Chondrocyte (in vitro differentiated cells): ENCODE measurements at regions not wholly inside any gene's neighbourhood (a gene's known extent, or its start where the extent isn't known, plus 50 kb on each side); places are given as distances from the start of the nearest gene placed in this dataset.
"Not testable (repeated sequence)": the region's sequence is repeated elsewhere in the genome, so short reads cannot be mapped to it uniquely, and the experiment has no call there.

Source experiments
- DNase-seq: peaks from one replicate; pipeline ENCODE4 v3.0.0; 2021; ENCODE audit warnings: mixed read lengths, low spot score
- H3K27ac Mint-ChIP-seq: one replicate; pipeline ENCODE4 v1.8.0; 2021; ENCODE audit warnings: mild to moderate bottlenecking, moderate library complexity, mixed read lengths; ENCODE audit not compliant: unreplicated experiment
- H3K27me3 Mint-ChIP-seq: 2 replicates; pipeline ENCODE4 v1.8.0; 2021; ENCODE audit warnings: low read depth, mixed read lengths
- H3K36me3 Mint-ChIP-seq: 2 replicates; pipeline ENCODE4 v1.8.0; 2021; ENCODE audit warnings: low read depth, mixed read lengths
- H3K4me1 Mint-ChIP-seq: 2 replicates; pipeline ENCODE4 v1.8.0; 2021; ENCODE audit warnings: low read depth, mild to moderate bottlenecking, mixed read lengths
- H3K4me3 Mint-ChIP-seq: one replicate; pipeline ENCODE4 v1.8.0; 2021; ENCODE audit warnings: mild to moderate bottlenecking, moderate library complexity, mixed read lengths; ENCODE audit not compliant: unreplicated experiment
- H3K9me3 Mint-ChIP-seq: 2 replicates; pipeline ENCODE4 v1.8.0; 2021; ENCODE audit warnings: low read depth, mixed read lengths
- TF ChIP-seq, protein P1 (sequence below): fragments of 200-600 bp; sonication (generic); IDR thresholded peaks from 2 replicates; pipeline ENCODE4 v1.5.0; 2021; ENCODE audit warnings: antibody characterized with exemption, mild to moderate bottlenecking, moderate library complexity

DNA sequence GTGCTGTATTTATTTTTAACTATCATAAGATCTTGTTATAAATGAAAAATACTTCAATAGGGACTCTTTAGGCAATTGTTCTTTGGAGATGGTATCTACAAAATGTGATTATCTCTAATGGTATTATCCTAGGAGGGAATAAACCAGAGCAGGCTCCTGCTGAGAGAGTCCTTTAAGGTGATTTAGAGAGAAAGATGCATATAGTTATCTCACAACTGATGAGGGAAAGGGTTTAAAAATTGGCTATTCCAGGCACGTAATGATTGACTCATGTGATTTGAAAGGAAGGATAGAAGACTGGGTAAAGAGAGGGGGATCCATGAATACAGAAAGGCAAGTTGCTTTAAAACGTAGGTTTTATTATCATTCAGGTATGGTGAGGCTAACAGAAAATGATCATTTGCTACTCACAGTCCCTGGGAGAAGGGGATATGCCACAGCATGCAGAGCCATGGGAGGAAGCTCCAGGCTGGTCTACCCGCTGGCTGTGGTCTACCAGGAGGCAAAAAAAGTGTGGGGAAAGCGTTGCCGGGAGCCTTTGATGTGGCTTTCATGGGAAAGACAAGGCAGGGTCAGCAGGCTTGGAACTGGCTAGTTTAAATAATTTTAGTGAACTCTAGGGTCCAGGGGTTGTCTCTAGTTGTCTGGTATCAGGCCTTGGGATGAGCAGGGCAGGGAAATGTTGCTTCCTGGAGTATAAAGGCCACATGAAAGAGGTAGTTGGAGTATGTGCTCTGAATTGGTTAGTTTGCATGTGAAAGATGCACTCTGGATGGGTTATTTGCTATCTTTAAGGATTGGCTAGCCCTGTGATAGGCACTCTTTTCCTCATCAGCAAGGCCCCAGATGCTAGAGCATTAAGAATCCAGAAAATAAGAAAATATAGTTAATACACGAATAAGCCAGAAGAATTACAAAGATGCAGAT is 798.4 kb upstream of the GRM7 start:
- TF ChIP-seq, protein P1, sequence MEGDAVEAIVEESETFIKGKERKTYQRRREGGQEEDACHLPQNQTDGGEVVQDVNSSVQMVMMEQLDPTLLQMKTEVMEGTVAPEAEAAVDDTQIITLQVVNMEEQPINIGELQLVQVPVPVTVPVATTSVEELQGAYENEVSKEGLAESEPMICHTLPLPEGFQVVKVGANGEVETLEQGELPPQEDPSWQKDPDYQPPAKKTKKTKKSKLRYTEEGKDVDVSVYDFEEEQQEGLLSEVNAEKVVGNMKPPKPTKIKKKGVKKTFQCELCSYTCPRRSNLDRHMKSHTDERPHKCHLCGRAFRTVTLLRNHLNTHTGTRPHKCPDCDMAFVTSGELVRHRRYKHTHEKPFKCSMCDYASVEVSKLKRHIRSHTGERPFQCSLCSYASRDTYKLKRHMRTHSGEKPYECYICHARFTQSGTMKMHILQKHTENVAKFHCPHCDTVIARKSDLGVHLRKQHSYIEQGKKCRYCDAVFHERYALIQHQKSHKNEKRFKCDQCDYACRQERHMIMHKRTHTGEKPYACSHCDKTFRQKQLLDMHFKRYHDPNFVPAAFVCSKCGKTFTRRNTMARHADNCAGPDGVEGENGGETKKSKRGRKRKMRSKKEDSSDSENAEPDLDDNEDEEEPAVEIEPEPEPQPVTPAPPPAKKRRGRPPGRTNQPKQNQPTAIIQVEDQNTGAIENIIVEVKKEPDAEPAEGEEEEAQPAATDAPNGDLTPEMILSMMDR, result no peak
- DNase-seq, result no peak
- H3K27ac Mint-ChIP-seq, result no peak overlapping the region
- H3K36me3 Mint-ChIP-seq, result no peaks in the 10 kb centered on the region
- peaks cover 9% of the 10 kb centered on the region for H3K9me3 Mint-ChIP-seq
- no peaks in the 10 kb centered on the region for H3K4me1 Mint-ChIP-seq
- H3K4me3 Mint-ChIP-seq, result no peak overlapping the region
- no peaks in the 10 kb centered on the region for H3K27me3 Mint-ChIP-seq

DNA sequence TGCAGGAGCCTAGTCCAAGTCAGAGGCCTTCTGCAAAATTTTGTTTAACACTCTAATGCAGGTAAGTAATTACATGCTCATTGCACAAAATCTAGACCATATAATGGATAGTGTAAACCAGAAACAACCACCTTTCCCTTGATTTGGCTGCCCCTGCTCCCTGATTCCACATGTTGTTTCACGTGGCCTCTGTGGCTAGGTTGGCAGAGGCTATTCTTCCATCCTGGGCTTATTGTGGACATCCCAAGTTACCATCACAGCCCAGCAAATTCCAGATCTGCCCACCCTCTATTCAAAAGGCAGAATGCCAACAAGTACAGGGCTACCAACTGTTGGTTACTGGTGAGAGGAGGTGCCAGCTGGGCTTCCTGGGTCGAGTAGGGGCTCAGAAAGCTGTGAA is 794.5 kb upstream of the GRM7 start:
- Mint-ChIP-seq H3K4me1 (no peaks in the 10 kb centered on the region), H3K27ac (no peak overlapping the region), H3K9me3 (peaks cover 4% of the 10 kb centered on the region), H3K4me3 (no peak overlapping the region), H3K27me3 (no peaks in the 10 kb centered on the region), H3K36me3 (no peaks in the 10 kb centered on the region)
- no peak for DNase-seq
- TF ChIP-seq, protein P1, result no peak

DNA sequence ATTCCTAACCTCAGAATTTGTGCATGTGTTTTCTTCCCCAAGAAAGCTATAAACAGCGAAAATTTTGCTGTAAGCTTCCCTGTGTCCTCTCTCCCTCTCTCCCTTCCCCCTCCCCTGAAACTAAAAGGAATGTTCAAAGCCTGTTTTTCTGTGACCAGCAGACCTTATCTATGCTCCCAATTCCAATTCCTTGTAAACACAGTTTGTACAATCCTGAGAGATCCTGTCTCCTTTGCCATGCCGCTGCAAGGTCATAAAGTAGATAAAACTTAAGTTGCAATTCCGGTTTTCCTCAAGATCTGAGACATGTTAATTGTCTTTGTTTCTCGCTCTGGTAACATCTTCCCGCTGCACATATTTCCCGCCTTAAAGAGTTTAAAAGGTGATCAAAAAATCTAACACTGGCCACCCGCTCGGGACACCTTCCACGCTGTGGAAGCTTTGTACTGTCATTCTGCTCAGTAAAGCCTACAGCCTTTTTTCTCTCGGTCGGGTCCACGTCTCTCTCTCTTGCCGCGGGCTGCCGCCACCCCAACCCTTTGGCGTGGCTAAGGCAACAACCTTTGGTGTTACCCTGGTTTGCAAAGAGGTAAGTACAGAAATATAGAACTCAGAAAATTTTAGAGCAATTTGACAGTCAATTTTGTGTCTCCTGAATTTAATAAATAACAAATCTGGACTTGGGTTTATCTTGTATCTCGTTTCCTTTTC is 793.9 kb upstream of the GRM7 start:
- H3K27ac Mint-ChIP-seq, H3K4me3 Mint-ChIP-seq, H3K4me1 Mint-ChIP-seq: not testable (repeated sequence)

DNA sequence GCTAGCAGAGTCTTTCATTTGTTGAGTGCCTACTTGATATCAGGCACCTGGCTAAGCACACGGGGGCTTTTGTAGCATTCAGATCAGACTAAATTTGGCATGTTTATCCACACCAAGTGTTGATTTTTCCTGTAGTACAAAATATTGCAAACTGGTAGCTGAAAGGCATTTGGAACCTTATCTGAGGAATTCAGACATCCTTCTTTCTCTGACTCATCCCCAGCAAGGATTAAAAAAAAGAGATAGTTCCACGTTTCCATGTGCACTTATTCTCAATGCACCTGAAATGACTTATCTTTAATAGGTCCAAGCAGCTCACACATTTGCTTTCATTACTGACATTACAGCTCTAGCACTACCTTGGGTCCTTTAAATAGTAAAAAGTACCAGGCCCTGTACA is 786.0 kb upstream of the GRM7 start:
- TF ChIP-seq, protein P1, result no peak
- Mint-ChIP-seq H3K27ac (no peak overlapping the region), H3K36me3 (no peaks in the 10 kb centered on the region), H3K4me1 (no peaks in the 10 kb centered on the region), H3K27me3 (no peaks in the 10 kb centered on the region), H3K9me3 (peaks cover 27% of the 10 kb centered on the region), H3K4me3 (no peak overlapping the region)
- DNase-seq, result no peak

More for the DNA sequence above, 793.9 kb upstream of the GRM7 start:
- not testable (repeated sequence) for H3K27me3 Mint-ChIP-seq, H3K9me3 Mint-ChIP-seq, DNase-seq, H3K36me3 Mint-ChIP-seq

DNA sequence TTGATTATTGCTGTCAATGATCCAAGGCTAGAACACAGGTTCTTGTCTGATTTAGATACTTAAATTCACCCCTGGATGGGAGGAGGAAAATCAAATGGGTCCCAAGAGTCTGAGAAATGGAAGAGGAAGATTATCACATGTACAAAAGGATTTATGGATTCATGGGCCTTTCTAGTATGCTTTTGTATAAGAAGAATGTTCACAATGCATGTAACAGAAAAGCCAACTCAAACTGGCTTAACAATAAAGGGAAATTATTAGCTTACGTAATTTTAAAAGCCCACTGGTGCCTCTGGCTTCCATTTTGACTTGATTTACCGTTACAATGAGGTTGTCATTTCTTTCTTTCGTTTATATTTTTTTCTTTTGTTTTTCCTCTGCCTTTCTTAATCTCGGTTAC is 782.5 kb upstream of the GRM7 start:
- Mint-ChIP-seq H3K27me3 (no peaks in the 10 kb centered on the region), H3K36me3 (no peaks in the 10 kb centered on the region), H3K9me3 (peaks cover 25% of the 10 kb centered on the region), H3K27ac (no peak overlapping the region), H3K4me1 (no peaks in the 10 kb centered on the region), H3K4me3 (no peak overlapping the region)
- DNase-seq, result no peak
- TF ChIP-seq, protein P1, result no peak
